Immature natural killer cell (primary cell): ENCODE measurements at regions not wholly inside any gene's neighbourhood (a gene's known extent, or its start where the extent isn't known, plus 50 kb on each side); places are given as distances from the start of the nearest gene placed in this dataset.
"Not testable (repeated sequence)": the region's sequence is repeated elsewhere in the genome, so short reads cannot be mapped to it uniquely, and the experiment has no call there.

Experiments
- DNase-seq, 3 donors: peaks; one replicate each; pipeline ENCODE4 v3.0.0; 2022; ENCODE audit warnings: mixed read lengths in 1 of 3
- H3K27ac Mint-ChIP-seq, 6 donors: one replicate each; pipeline ENCODE4 v1.8.0; 2020; ENCODE audit warnings: mixed read lengths in 6 of 6, mild to moderate bottlenecking in 5 of 6, inconsistent platforms in 4 of 6, moderate library complexity in 3 of 6
- H3K27me3 Mint-ChIP-seq, 3 donors: one replicate each; pipeline ENCODE4 v1.8.0; 2020 to 2021; ENCODE audit warnings: low read depth in 3 of 3, mild to moderate bottlenecking in 3 of 3, mixed read lengths in 3 of 3, moderate library complexity in 3 of 3, inconsistent platforms in 1 of 3
- H3K36me3 Mint-ChIP-seq, 3 donors: one replicate each; pipeline ENCODE4 v1.8.0; 2020; ENCODE audit warnings: mixed read lengths in 3 of 3, inconsistent platforms in 2 of 3, mild to moderate bottlenecking in 2 of 3
- H3K4me1 Mint-ChIP-seq, 2 donors: one replicate each; pipeline ENCODE4 v1.8.0; 2020; ENCODE audit warnings: inconsistent platforms in 2 of 2, mild to moderate bottlenecking in 2 of 2, mixed read lengths in 2 of 2, moderate library complexity in 1 of 2
- H3K4me3 Mint-ChIP-seq, 5 donors: one replicate each; pipeline ENCODE4 v1.8.0; 2020; ENCODE audit warnings: mild to moderate bottlenecking in 5 of 5, mixed read lengths in 5 of 5, inconsistent platforms in 3 of 5, moderate library complexity in 3 of 5
- H3K9me3 Mint-ChIP-seq, 6 donors: one replicate each; pipeline ENCODE4 v1.8.0; 2020; ENCODE audit warnings: mild to moderate bottlenecking in 6 of 6, mixed read lengths in 6 of 6, inconsistent platforms in 4 of 6, moderate library complexity in 3 of 6

- H3K4me1 Mint-ChIP-seq, result no peaks in the 10 kb centered on the region
- no peaks in the 10 kb centered on the region for H3K27me3 Mint-ChIP-seq
- DNase-seq, result no peak
- no peaks in the 10 kb centered on the region for H3K36me3 Mint-ChIP-seq
- H3K9me3 Mint-ChIP-seq, result peaks cover 9 to 34% (median 24%) of the 10 kb centered on the region in 6 donors
- H3K27ac Mint-ChIP-seq, result no peak overlapping the region
- no peak overlapping the region for H3K4me3 Mint-ChIP-seq
These were observed 1248.9 kb upstream of the CHAC2 start for GRCh38 chr2:52518678-52519077.

DNA sequence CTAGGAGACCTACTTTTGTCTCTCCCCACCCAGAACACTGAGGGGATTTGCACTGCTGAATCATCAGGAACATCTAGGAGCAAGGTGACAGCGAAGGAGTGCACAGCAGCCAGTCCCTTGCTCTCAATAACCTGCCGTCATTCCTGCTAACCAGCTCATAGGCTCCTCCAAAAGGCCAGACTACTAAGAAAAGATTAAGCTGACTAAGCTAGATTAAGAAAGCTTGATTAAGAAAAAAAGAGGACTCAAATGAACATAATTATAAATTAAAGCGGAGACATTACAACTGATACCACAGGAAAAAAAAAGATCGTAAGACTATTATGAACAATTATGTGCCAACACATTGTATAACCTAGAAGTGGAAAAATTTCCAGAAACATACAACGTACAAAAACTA is 1254.8 kb upstream of the CHAC2 start:
- Mint-ChIP-seq H3K4me3 (no peak overlapping the region), H3K27me3 (peaks cover 0 to 3% (median 0%) of the 10 kb centered on the region in 3 donors), H3K36me3 (no peaks in the 10 kb centered on the region), H3K27ac (no peak overlapping the region), H3K9me3 (peaks cover 2 to 29% (median 20%) of the 10 kb centered on the region in 6 donors), H3K4me1 (no peaks in the 10 kb centered on the region)
- DNase-seq, result no peak

DNA sequence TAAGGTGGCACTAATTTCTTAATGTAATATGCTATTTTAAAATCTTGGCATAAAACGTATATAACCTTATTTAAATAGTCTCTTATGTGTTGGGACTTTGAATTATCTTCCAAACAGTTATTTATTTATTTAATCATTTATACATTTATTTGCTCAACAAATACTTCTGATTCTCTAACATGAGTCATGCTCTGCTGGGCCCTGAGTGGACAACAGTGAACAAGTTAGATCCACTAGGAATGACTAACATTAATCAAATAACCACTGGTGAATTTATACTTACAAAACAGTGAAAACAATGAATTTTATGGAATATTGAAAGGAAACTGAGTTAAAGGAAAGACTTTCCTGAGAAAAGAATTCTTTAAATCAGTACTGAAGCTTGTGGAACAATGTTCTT is 1257.2 kb upstream of the CHAC2 start:
- H3K27ac Mint-ChIP-seq, result no peak overlapping the region
- peaks cover 0 to 3% (median 0%) of the 10 kb centered on the region in 3 donors for H3K27me3 Mint-ChIP-seq
- no peaks in the 10 kb centered on the region for H3K4me1 Mint-ChIP-seq
- H3K4me3 Mint-ChIP-seq, result no peak overlapping the region
- H3K9me3 Mint-ChIP-seq, result peaks cover 8 to 39% (median 22%) of the 10 kb centered on the region in 6 donors
- no peak for DNase-seq
- no peaks in the 10 kb centered on the region for H3K36me3 Mint-ChIP-seq

- DNase-seq, result no peak
- H3K4me3 Mint-ChIP-seq, result no peak overlapping the region
These were observed 1265.1 kb upstream of the CHAC2 start for GRCh38 chr2:52502476-52502860.

GRCh38 chr2:52501715-52502475 is 1265.7 kb upstream of the CHAC2 start:
- DNase-seq, result no peak
- Mint-ChIP-seq H3K9me3 (peaks cover 10 to 44% (median 24%) of the 10 kb centered on the region in 6 donors), H3K4me3 (no peak overlapping the region), H3K36me3 (peaks cover 0 to 3% (median 0%) of the 10 kb centered on the region in 3 donors), H3K4me1 (no peaks in the 10 kb centered on the region), H3K27me3 (no peaks in the 10 kb centered on the region), H3K27ac (no peak overlapping the region)

More at GRCh38 chr2:52502476-52502860, 1265.1 kb upstream of the CHAC2 start:
- no peaks in the 10 kb centered on the region for H3K4me1 Mint-ChIP-seq
- H3K9me3 Mint-ChIP-seq, result peaks cover 10 to 47% (median 21%) of the 10 kb centered on the region in 6 donors
- H3K27me3 Mint-ChIP-seq, result no peaks in the 10 kb centered on the region
- no peak overlapping the region for H3K27ac Mint-ChIP-seq
- H3K36me3 Mint-ChIP-seq, result peaks cover 0 to 3% (median 0%) of the 10 kb centered on the region in 3 donors

- H3K27ac Mint-ChIP-seq, result no peak overlapping the region
These were observed 1267.0 kb upstream of the CHAC2 start for GRCh38 chr2:52500561-52500960.

GRCh38 chr2:52498077-52498750 is 1269.4 kb upstream of the CHAC2 start:
- Mint-ChIP-seq H3K9me3 (peaks cover 6 to 35% (median 25%) of the 10 kb centered on the region in 6 donors), H3K4me3 (no peak overlapping the region), H3K27me3 (no peaks in the 10 kb centered on the region), H3K4me1 (no peaks in the 10 kb centered on the region), H3K27ac (no peak overlapping the region), H3K36me3 (peaks cover 0 to 3% (median 0%) of the 10 kb centered on the region in 3 donors)
- DNase-seq, result no peak

More at GRCh38 chr2:52500561-52500960, 1267.0 kb upstream of the CHAC2 start:
- H3K4me1 Mint-ChIP-seq, result no peaks in the 10 kb centered on the region
- H3K27me3 Mint-ChIP-seq, result no peaks in the 10 kb centered on the region
- peaks cover 0 to 3% (median 0%) of the 10 kb centered on the region in 3 donors for H3K36me3 Mint-ChIP-seq
- peaks cover 9 to 38% (median 26%) of the 10 kb centered on the region in 6 donors for H3K9me3 Mint-ChIP-seq
- DNase-seq, result no peak
- no peak overlapping the region for H3K4me3 Mint-ChIP-seq

DNA sequence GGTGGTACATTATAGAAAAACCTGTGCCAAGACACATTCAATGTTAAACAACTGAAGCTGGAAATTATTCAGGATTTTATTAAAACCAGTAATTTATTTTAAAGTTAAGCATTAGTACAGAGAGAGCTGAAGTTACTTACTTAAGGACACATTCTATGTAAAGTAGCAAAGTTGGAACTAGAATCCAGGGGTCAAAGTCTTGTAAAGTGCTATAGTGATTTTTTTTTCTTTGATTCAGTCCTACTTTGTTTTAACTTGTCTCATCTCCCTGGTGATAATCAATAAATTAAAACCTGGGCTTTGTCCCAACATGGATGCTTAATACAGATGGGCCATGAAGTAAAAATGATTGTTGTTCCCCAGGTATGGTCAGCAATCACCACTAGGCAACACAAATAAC is 1271.8 kb upstream of the CHAC2 start:
- no peaks in the 10 kb centered on the region for H3K4me1 Mint-ChIP-seq
- H3K9me3 Mint-ChIP-seq, result peaks cover 12 to 46% (median 31%) of the 10 kb centered on the region in 6 donors
- no peak for DNase-seq
- peaks cover 0 to 3% (median 0%) of the 10 kb centered on the region in 3 donors for H3K36me3 Mint-ChIP-seq
- no peak overlapping the region for H3K4me3 Mint-ChIP-seq
- no peaks in the 10 kb centered on the region for H3K27me3 Mint-ChIP-seq
- no peak overlapping the region for H3K27ac Mint-ChIP-seq

GRCh38 chr2:52477166-52477565 is 1290.4 kb upstream of the CHAC2 start:
- Mint-ChIP-seq H3K4me1 (no peaks in the 10 kb centered on the region), H3K36me3 (peaks cover 0 to 4% (median 0%) of the 10 kb centered on the region in 3 donors), H3K4me3 (no peak overlapping the region), H3K27me3 (peaks cover 0 to 4% (median 0%) of the 10 kb centered on the region in 3 donors), H3K27ac (no peak overlapping the region), H3K9me3 (peaks cover 0 to 49% (median 19%) of the 10 kb centered on the region in 6 donors)
- DNase-seq, result no peak

DNA sequence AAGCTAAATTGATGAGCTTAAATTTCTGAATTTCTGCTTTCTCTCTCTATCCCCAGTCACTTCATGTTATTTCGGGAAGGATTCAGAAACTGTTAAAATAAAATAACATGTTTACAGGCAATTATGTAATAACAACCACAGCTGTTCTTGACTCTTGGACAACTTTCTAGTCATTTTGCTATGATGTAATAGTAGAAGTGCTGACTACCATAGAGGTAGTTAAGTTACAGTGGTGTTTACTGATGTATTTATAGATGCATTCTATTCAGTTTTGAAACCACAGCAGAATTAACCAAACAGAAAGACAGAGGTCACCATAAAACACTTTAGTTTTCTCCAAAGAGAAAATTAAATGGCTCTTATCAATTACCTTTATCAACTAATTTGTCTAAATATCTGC is 1292.0 kb upstream of the CHAC2 start:
- H3K4me3 Mint-ChIP-seq, result no peak overlapping the region
- H3K36me3 Mint-ChIP-seq, result peaks cover 0 to 4% (median 0%) of the 10 kb centered on the region in 3 donors
- no peak for DNase-seq
- H3K27me3 Mint-ChIP-seq, result peaks cover 0 to 4% (median 0%) of the 10 kb centered on the region in 3 donors
- H3K9me3 Mint-ChIP-seq, result peaks cover 3 to 50% (median 20%) of the 10 kb centered on the region in 6 donors
- H3K27ac Mint-ChIP-seq, result no peak overlapping the region
- no peaks in the 10 kb centered on the region for H3K4me1 Mint-ChIP-seq

GRCh38 chr2:52474091-52474490 is 1293.5 kb upstream of the CHAC2 start:
- Mint-ChIP-seq H3K4me1 (no peaks in the 10 kb centered on the region), H3K36me3 (peaks cover 0 to 4% (median 0%) of the 10 kb centered on the region in 3 donors), H3K27ac (no peak overlapping the region), H3K27me3 (peaks cover 0 to 4% (median 0%) of the 10 kb centered on the region in 3 donors), H3K9me3 (peaks cover 8 to 47% (median 23%) of the 10 kb centered on the region in 6 donors), H3K4me3 (no peak overlapping the region)
- DNase-seq, result no peak

DNA sequence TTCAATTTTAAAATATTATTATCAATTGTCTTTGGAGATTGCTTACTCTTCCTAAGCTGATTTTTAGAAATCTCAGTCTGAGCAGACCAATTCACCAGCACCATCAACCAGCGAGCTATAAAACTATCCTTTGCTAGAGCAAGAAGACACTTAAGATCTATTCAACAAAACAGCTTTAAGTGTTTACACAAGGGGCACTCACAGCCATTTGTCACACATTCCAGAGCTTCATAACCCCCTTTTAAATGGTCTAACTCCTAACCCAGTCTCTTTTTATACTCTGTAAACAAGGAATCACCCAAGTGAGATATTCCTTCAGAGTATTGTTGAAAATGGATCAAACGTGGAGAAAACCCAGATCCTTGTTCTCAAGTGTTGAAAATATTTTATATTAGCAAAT is 1294.1 kb upstream of the CHAC2 start:
- H3K4me3 Mint-ChIP-seq, result no peak overlapping the region
- H3K4me1 Mint-ChIP-seq, result no peaks in the 10 kb centered on the region
- peaks cover 11 to 45% (median 22%) of the 10 kb centered on the region in 6 donors for H3K9me3 Mint-ChIP-seq
- DNase-seq, result no peak
- peaks cover 0 to 4% (median 0%) of the 10 kb centered on the region in 3 donors for H3K36me3 Mint-ChIP-seq
- no peak overlapping the region for H3K27ac Mint-ChIP-seq
- H3K27me3 Mint-ChIP-seq, result peaks cover 0 to 4% (median 0%) of the 10 kb centered on the region in 3 donors

- H3K4me1 Mint-ChIP-seq, H3K36me3 Mint-ChIP-seq, H3K4me3 Mint-ChIP-seq, DNase-seq, H3K27me3 Mint-ChIP-seq, H3K27ac Mint-ChIP-seq: not testable (repeated sequence)
- peaks cover 14 to 31% (median 18%) of the 10 kb centered on the region in 6 donors for H3K9me3 Mint-ChIP-seq
These were observed 1297.1 kb upstream of the CHAC2 start for GRCh38 chr2:52470457-52470856.

DNA sequence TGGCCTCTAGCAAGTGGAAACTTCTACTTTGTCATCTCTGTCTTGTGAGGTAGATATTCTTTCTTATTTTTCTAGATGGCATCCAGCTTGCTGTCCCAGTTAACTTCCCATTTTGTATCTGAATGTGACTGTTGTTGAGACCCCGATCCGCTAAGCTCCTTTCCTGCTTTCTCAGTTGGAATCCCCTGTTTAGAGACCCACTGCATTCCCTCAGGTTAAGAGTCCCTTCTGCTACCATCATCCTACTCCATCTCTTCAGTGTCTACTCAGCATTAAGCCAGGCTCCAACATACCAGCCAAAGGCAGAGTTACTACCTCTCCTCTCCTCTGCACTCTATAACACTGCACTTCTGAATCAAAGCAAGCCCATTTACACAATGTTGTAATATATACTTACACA is 1300.4 kb upstream of the CHAC2 start:
- Mint-ChIP-seq H3K4me1 (no peaks in the 10 kb centered on the region), H3K9me3 (peaks cover 15 to 41% (median 23%) of the 10 kb centered on the region in 6 donors), H3K4me3 (no peak overlapping the region), H3K36me3 (no peaks in the 10 kb centered on the region), H3K27ac (no peak overlapping the region), H3K27me3 (no peaks in the 10 kb centered on the region)
- DNase-seq, result no peak
